ENCODE measurements at regions not wholly inside any gene's neighbourhood (a gene's known extent, or its start where the extent isn't known, plus 50 kb on each side); places are given as distances from the start of the nearest gene placed in this dataset.

- no peak for TF ChIP-seq REST (tag by site-specific recombination; IDR thresholded peaks at IDR 0.05)
- no peak for TF ChIP-seq ZNF114 (tag by site-specific recombination; IDR thresholded peaks at IDR 0.05)
- no peak for TF ChIP-seq MZF1 (tag by site-specific recombination; IDR thresholded peaks at IDR 0.05; ENCODE audit: borderline replicate concordance)
- TF ChIP-seq PBX3 (CRISPR knock-in tag; IDR thresholded peaks at IDR 0.05): no peak
- TF ChIP-seq MYNN (tag by site-specific recombination; IDR thresholded peaks at IDR 0.05; ENCODE audit: borderline replicate concordance): no peak
- TF ChIP-seq CTCF (tag by site-specific recombination; IDR thresholded peaks at IDR 0.05): no peak
- TF ChIP-seq ZBTB10 (tag by site-specific recombination; IDR thresholded peaks at IDR 0.05): no peak
- no peak for TF ChIP-seq PRDM4 (tag by site-specific recombination; IDR thresholded peaks at IDR 0.05)
- TF ChIP-seq PRDM10 (tag by site-specific recombination; IDR thresholded peaks at IDR 0.05): no peak
- TF ChIP-seq BCL11A (tag by site-specific recombination; IDR thresholded peaks at IDR 0.05; ENCODE audit: low read depth): no peak
- no peak for TF ChIP-seq HOXA7 (CRISPR knock-in tag; IDR thresholded peaks at IDR 0.05; ENCODE audit: borderline replicate concordance)
Measured at GRCh38 chr14:98458702-98459101, 813.3 kb downstream of the BCL11B start.
